GM13976 (cell line): ENCODE measurements at regions not wholly inside any gene's neighbourhood (a gene's known extent, or its start where the extent isn't known, plus 50 kb on each side); places are given as distances from the start of the nearest gene placed in this dataset.

Source experiments
- DNase-seq: peaks from one replicate; pipeline ENCODE4 v3.0.0; 2012; ENCODE audit warnings: low spot score
- CTCF ChIP-seq: IDR thresholded peaks from 2 replicates; pipeline ENCODE4 v1.5.1; 2012; ENCODE audit warnings: borderline replicate concordance, mild to moderate bottlenecking; ENCODE audit not compliant: insufficient read depth; ENCODE audit errors: extremely low read depth, missing control alignments, control extremely low read depth
- in situ Hi-C: fragments of 300-500 bp; cut with MboI; formaldehyde crosslinking; loops from one replicate; pipeline ENCODE4 v1.12.0; 2022; ENCODE audit warnings: low sequenced_read_pairs, mixed read lengths, inconsistent platforms; ENCODE audit not compliant: unreplicated experiment

DNA sequence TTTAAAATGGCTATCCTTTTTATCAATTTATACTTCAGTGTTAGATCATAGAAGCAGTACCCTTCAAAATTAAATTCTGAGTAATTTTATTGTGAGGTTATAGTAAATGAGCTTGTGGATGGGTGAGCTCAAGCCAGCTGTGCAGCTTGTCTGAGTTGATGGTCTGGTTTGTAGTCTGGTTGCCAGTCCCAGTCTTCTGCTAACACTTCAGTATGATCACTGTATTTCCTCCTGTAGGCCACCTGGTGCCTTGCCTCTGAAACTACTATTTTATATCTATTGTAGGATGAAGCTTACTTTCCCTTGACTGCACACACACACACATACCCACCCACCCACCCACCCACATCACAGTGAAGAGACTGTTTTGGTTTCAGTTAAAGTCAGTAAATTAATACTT is 496.4 kb downstream of the PCNX1 start:
- DNase-seq = no peak
- in situ Hi-C loops = no loop called here
- TF ChIP-seq CTCF = no peak

DNA sequence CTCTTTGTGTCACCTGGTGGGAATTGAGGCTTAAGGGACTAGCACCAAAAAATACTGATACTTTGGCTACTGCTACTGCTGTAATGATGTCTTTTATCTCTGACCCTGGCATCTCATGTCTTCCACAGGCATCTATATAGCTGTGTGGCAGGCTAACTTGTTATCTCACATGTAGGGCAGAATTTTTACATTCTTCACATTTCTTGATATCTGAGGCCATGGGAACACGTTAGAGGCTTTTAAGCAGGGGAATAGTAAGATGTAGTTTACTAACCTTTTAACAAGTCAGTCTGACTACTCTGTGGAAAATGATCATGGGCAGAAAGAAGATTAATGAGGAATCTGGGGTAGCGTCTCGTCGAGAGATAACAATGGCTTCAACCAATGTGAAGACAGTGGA is 498.4 kb downstream of the PCNX1 start:
- in situ Hi-C loops = no loop called here
- DNase-seq = no peak
- TF ChIP-seq CTCF = no peak

DNA sequence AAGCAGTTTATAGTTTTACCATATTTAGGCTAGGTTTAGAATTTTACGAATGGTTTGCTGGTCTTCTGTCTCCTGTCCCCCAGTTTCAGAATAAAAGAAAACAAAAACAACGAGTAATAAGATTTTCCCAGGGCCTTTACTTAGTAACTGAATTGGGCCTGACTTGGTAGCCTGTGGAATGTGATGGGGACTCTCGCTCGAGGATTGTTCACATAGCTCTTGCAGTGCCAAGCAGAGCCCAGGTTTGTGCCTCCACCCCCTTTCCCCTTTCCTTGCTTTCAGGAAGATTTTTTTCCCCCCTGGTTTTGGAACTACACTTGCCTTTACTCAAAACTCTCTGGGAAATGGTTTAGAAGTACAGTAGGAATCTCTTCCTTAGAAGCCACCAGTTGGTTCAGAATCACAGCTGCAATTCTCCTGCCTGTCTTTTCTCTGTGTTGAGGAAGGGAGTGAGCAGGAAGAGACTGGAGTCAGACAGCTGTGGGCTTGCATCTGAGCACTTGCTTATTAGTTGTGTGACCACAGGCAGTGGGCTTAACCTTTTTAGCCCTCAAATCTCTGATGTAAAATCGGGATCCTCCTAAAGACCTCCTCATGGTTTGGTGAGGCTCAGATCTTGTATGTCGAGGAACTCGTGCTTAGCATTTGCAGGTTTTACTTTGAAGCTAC is 501.2 kb downstream of the PCNX1 start:
- TF ChIP-seq CTCF = no peak
- no peak for DNase-seq
- in situ Hi-C loops = no loop called here

GRCh38 chr14:71410578-71411284 is 503.5 kb downstream of the PCNX1 start:
- in situ Hi-C loops = no loop called here
- DNase-seq = no peak
- TF ChIP-seq CTCF = no peak

DNA sequence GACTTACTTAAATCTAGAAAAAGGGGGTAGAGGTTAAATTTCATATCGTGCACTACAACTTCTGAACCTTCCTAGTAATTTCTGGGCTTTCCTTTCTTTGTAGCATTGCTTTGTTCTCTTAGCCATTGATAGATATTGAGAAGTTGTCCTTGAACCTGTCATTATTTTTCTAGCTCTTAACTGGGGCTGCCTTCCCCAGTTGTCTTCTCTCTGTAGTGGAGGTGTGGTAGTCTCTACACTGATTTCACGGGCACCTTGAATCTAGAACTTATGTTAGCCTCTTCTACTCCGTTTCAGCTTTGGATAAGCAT is 504.0 kb downstream of the PCNX1 start:
- no peak for DNase-seq
- TF ChIP-seq CTCF = no peak
- in situ Hi-C loops = no loop called here

- TF ChIP-seq CTCF = no peak
- DNase-seq = no peak
- in situ Hi-C loops = no loop called here
These were observed 504.5 kb downstream of the PCNX1 start for GRCh38 chr14:71411738-71412137.
